OCI-LY7 (cell line): ENCODE measurements at regions not wholly inside any gene's neighbourhood (a gene's known extent, or its start where the extent isn't known, plus 50 kb on each side); places are given as distances from the start of the nearest gene placed in this dataset.

Source experiments
- BruUV-seq: library from RNA; stranded (reverse); fragments of 400-500 nt; replicated peaks from 2 replicates; lab custom pipeline; 2021; lab: Mats Ljungman, UMichigan
- CTCF ChIA-PET: fragments of 300-600 bp; sonication (Branson Sonifier 250); formaldehyde crosslinking; loops from one replicate; lab custom pipeline; 2022; ENCODE audit warnings: antibody characterized with exemption; ENCODE audit not compliant: unreplicated experiment; lab: Charles Lee
- POLR2A ChIA-PET: fragments of 300-600 bp; sonication (Branson Sonifier 250); formaldehyde crosslinking; loops from one replicate; lab custom pipeline; 2022; ENCODE audit warnings: antibody characterized with exemption; lab: Charles Lee
- DNase-seq: peaks from one replicate; pipeline ENCODE4 v3.0.0-alpha.2; 2015; ENCODE audit warnings: low spot score
- H2AFZ ChIP-seq: fragments of 200-600 bp; sonication (generic), shearing (Covaris generic); 2 replicates; pipeline ENCODE4 v1.6.1; 2014; ENCODE audit warnings: mild to moderate bottlenecking, antibody characterized with exemption, low read length, moderate library complexity
- H3K27ac ChIP-seq: fragments of 200-600 bp; sonication (generic); 2 replicates; pipeline ENCODE4 v1.5.1; 2014; ENCODE audit warnings: mixed run types, low read depth, mild to moderate bottlenecking, moderate library complexity, low read length, inconsistent platforms; ENCODE audit not compliant: poor library complexity, severe bottlenecking
- H3K36me3 ChIP-seq: fragments of 200-600 bp; sonication (generic); 2 replicates; pipeline ENCODE4 v1.6.1; 2014; ENCODE audit warnings: mild to moderate bottlenecking, antibody characterized with exemption, low read length, moderate library complexity, mixed read lengths; ENCODE audit not compliant: insufficient read depth
- H3K4me1 ChIP-seq: fragments of 200-600 bp; sonication (generic); 2 replicates; pipeline ENCODE4 v1.5.1; 2014; ENCODE audit warnings: mild to moderate bottlenecking, low read length; ENCODE audit not compliant: insufficient read depth, poor library complexity, severe bottlenecking
- H3K4me2 ChIP-seq: fragments of 200-600 bp; sonication (generic); 2 replicates; pipeline ENCODE4 v1.6.1; 2014; ENCODE audit warnings: mild to moderate bottlenecking, low read length
- H3K4me3 ChIP-seq: fragments of 200-600 bp; sonication (generic); 2 replicates; pipeline ENCODE4 v1.5.1; 2014; ENCODE audit warnings: mild to moderate bottlenecking, low read depth, low read length; ENCODE audit not compliant: poor library complexity, severe bottlenecking
- H3K79me2 ChIP-seq: fragments of 200-600 bp; sonication (generic); 2 replicates; pipeline ENCODE4 v1.6.1; 2016; ENCODE audit warnings: low read depth, mild to moderate bottlenecking, low read length, moderate library complexity, mixed read lengths; ENCODE audit not compliant: insufficient read depth
- H3K9me2 ChIP-seq: fragments of 200-600 bp; sonication (generic); 2 replicates; pipeline ENCODE4 v1.6.1; 2016; ENCODE audit warnings: mild to moderate bottlenecking, low read length, mixed read lengths; ENCODE audit not compliant: insufficient read depth
- H3K9me3 ChIP-seq: fragments of 200-600 bp; sonication (generic); 2 replicates; pipeline ENCODE4 v1.6.1; 2014; ENCODE audit warnings: mild to moderate bottlenecking, mixed run types, low read length, mixed read lengths
- H4K20me1 ChIP-seq: fragments of 200-600 bp; sonication (generic); 2 replicates; pipeline ENCODE4 v1.6.1; 2014; ENCODE audit warnings: mild to moderate bottlenecking, antibody characterized with exemption, low read length, moderate library complexity, mixed read lengths; ENCODE audit not compliant: insufficient read depth
- EZH2phosphoT487 ChIP-seq: fragments of 200-600 bp; sonication (generic); IDR thresholded peaks from 2 replicates; pipeline ENCODE4 v1.6.1; 2018; ENCODE audit warnings: low read depth, borderline replicate concordance, mild to moderate bottlenecking, mixed run types, antibody characterized with exemption, low read length, moderate library complexity, mixed read lengths
- intact Hi-C: fragments of 100-400 bp; cut with micrococcal nuclease; formaldehyde crosslinking; loops from one replicate; pipeline ENCODE4 v1.10.0; 2022; ENCODE audit not compliant: unreplicated experiment
- TF ChIP-seq, protein P1 (sequence below): fragments of 200-600 bp; sonication (generic); conservative IDR thresholded peaks from 2 replicates; pipeline ENCODE4 v1.5.1; 2014; ENCODE audit warnings: mild to moderate bottlenecking, antibody characterized with exemption, low read length, moderate library complexity, mixed read lengths

DNA sequence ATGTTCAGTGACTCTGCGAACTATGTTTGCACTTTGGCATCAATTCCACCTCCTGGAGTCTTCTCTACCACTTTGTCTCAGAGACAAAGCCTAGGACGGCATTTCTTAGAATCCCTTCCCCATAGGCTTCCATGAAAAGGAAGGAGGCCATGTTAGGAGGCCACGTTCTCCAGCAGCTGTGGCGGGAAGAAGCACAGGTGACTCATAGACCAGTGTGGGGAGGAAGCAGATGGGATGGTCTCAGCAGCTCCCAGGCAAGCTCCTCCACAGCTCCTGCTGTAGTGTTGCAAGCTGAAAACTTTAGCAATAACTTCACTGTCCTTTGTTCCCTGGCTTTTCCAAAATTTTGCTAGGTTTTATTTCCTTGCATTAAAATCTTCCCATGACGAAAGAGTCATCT lies 781.3 kb upstream of the ID2 start:
- no peaks in the 10 kb centered on the region for H3K9me3 ChIP-seq
- no peaks in the 10 kb centered on the region for H4K20me1 ChIP-seq
- POLR2A ChIA-PET, result no interaction called here
- H3K9me2 ChIP-seq, result no peaks in the 10 kb centered on the region
- peak overlapping the region; percentile 31; the same call in 1 of the 2 replicates for H2AFZ ChIP-seq
- no peak overlapping the region for H3K4me3 ChIP-seq
- H3K79me2 ChIP-seq, result no peaks in the 10 kb centered on the region
- CTCF ChIA-PET, result no interaction called here
- no peak for DNase-seq
- H3K4me2 ChIP-seq, result peak overlapping the region; percentile 59
- TF ChIP-seq EZH2phosphoT487, result no peak
- TF ChIP-seq, protein P1, sequence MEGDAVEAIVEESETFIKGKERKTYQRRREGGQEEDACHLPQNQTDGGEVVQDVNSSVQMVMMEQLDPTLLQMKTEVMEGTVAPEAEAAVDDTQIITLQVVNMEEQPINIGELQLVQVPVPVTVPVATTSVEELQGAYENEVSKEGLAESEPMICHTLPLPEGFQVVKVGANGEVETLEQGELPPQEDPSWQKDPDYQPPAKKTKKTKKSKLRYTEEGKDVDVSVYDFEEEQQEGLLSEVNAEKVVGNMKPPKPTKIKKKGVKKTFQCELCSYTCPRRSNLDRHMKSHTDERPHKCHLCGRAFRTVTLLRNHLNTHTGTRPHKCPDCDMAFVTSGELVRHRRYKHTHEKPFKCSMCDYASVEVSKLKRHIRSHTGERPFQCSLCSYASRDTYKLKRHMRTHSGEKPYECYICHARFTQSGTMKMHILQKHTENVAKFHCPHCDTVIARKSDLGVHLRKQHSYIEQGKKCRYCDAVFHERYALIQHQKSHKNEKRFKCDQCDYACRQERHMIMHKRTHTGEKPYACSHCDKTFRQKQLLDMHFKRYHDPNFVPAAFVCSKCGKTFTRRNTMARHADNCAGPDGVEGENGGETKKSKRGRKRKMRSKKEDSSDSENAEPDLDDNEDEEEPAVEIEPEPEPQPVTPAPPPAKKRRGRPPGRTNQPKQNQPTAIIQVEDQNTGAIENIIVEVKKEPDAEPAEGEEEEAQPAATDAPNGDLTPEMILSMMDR, result no peak
- BruUV-seq, result no TSS peak
- peak overlapping the region; percentile 60 for H3K27ac ChIP-seq
- no peaks in the 10 kb centered on the region for H3K36me3 ChIP-seq
- H3K4me1 ChIP-seq, result peaks cover 48% of the 10 kb centered on the region
- intact Hi-C loops, result no loop called here

DNA sequence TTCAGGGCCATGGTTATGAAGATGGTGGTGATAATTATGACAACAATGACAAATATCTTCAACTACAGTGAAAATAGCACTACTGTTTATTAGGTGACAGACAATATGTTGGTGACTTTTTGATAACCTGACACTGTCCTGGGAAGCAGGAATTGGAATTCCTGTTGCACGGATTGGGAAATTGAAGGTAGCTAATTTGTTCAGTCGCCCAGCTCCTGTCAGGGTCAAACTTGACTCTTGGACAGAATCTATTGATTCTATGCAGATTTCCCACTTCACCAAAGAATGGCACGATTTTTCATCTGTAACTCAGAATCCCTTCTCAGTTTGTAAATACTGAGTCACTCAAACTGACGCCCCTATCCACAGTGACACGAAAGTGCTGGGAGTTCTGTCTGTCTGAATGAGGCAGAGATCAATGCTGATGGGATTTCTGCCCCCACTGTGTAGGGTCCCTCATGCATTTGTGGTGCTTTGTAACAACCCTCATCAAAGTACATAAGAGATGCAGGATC lies 779.5 kb upstream of the ID2 start:
- no peak for DNase-seq
- no TSS peak for BruUV-seq

DNA sequence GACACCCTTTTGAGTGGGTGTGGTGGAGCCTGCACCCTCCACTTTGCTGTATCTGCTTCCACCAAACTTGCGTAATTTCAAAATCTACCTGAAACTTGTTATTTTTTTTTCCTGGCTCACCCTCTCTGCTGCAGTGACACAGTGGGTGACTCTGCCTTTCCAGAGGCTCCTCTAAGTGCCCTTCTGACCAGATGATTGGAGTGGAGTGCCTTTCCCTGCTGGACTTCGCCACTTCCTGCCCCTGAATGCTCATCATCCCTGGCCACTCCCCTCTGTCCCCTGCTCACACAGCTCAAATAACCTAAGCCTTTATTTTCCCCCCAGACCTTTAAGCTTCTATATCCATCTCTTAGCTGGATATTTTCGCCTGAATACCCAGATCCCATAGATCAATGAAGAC lies 777.5 kb upstream of the ID2 start:
- Histone ChIP-seq H3K79me2 (no peaks in the 10 kb centered on the region), H3K4me2 (no peak overlapping the region), H3K4me1 (peaks cover 28% of the 10 kb centered on the region), H3K4me3 (no peak overlapping the region), H3K9me3 (no peaks in the 10 kb centered on the region), H2AFZ (no peak overlapping the region), H3K36me3 (no peaks in the 10 kb centered on the region), H3K9me2 (no peaks in the 10 kb centered on the region), H4K20me1 (no peaks in the 10 kb centered on the region), H3K27ac (no peak overlapping the region)
- ChIA-PET POLR2A (interaction anchor here (0.7 to 1.9 kb wide), 4 partner anchors 8 to 57 kb away, joined by 3 to 5 read pairs (median 4); no protein-coding TSS in a partner anchor), CTCF (no interaction called here)
- intact Hi-C loops, result no loop called here
- TF ChIP-seq, protein P1, result no peak
- no peak for TF ChIP-seq EZH2phosphoT487
- BruUV-seq, result no TSS peak
- no peak for DNase-seq

More for the DNA sequence above, 779.5 kb upstream of the ID2 start:
- ChIA-PET POLR2A (no interaction called here), CTCF (no interaction called here)
- Histone ChIP-seq H3K27ac (no peak overlapping the region), H3K4me3 (no peak overlapping the region), H3K9me3 (no peaks in the 10 kb centered on the region), H4K20me1 (no peaks in the 10 kb centered on the region), H3K79me2 (no peaks in the 10 kb centered on the region), H3K36me3 (no peaks in the 10 kb centered on the region), H3K4me1 (peaks cover 48% of the 10 kb centered on the region), H2AFZ (no peak overlapping the region), H3K9me2 (no peaks in the 10 kb centered on the region), H3K4me2 (no peak overlapping the region)
- TF ChIP-seq, protein P1, result no peak
- no peak for TF ChIP-seq EZH2phosphoT487
- intact Hi-C loops, result no loop called here
